PC-9 (cell line): ENCODE measurements at regions not wholly inside any gene's neighbourhood (a gene's known extent, or its start where the extent isn't known, plus 50 kb on each side); places are given as distances from the start of the nearest gene placed in this dataset.

ENCODE experiments used
- EZH2 ChIP-seq: fragments of 200-600 bp; sonication (generic); IDR thresholded peaks from 2 replicates; pipeline ENCODE4 v1.8.0; 2017; ENCODE audit warnings: antibody characterized with exemption, low read depth
- TF ChIP-seq, protein P1 (sequence below): fragments of 200-600 bp; sonication (generic); conservative IDR thresholded peaks from 2 replicates; pipeline ENCODE4 v1.6.1; 2017; ENCODE audit warnings: mixed run types, antibody characterized with exemption, mild to moderate bottlenecking, moderate library complexity

DNA sequence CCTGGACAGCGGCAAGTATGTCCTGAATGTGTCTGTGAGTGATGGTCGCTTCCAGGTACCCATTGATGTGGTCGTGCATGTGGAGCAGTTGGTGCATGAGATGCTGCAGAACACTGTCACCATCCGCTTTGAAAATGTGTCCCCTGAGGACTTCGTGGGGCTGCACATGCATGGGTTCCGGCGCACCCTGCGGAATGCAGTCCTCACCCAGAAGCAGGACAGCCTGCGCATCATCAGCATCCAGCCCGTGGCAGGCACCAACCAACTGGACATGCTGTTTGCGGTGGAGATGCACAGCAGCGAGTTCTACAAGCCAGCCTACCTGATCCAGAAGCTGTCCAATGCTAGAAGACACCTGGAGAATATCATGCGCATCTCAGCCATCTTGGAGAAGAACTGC, 125.3 kb upstream of the MTNR1B start:
- TF ChIP-seq, protein P1, sequence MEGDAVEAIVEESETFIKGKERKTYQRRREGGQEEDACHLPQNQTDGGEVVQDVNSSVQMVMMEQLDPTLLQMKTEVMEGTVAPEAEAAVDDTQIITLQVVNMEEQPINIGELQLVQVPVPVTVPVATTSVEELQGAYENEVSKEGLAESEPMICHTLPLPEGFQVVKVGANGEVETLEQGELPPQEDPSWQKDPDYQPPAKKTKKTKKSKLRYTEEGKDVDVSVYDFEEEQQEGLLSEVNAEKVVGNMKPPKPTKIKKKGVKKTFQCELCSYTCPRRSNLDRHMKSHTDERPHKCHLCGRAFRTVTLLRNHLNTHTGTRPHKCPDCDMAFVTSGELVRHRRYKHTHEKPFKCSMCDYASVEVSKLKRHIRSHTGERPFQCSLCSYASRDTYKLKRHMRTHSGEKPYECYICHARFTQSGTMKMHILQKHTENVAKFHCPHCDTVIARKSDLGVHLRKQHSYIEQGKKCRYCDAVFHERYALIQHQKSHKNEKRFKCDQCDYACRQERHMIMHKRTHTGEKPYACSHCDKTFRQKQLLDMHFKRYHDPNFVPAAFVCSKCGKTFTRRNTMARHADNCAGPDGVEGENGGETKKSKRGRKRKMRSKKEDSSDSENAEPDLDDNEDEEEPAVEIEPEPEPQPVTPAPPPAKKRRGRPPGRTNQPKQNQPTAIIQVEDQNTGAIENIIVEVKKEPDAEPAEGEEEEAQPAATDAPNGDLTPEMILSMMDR = no peak
- TF ChIP-seq EZH2 = no peak
